GM15510 (cell line): ENCODE measurements at regions not wholly inside any gene's neighbourhood (a gene's known extent, or its start where the extent isn't known, plus 50 kb on each side); places are given as distances from the start of the nearest gene placed in this dataset.

Source experiments
- POLR2A ChIP-seq: IDR thresholded peaks from 3 replicates; pipeline ENCODE4 v1.6.1; 2011; ENCODE audit warnings: borderline replicate concordance; ENCODE audit not compliant: insufficient read length; ENCODE audit errors: extremely low read depth

- no peak for TF ChIP-seq POLR2A
Measured at GRCh38 chr13:73162912-73163911, 104.4 kb downstream of the KLF5 start.

GRCh38 chr13:73158851-73159250, 100.0 kb downstream of the KLF5 start:
- TF ChIP-seq POLR2A = no peak

GRCh38 chr13:73157031-73157430, 98.2 kb downstream of the KLF5 start:
- no peak for TF ChIP-seq POLR2A

GRCh38 chr13:73146707-73147106, 87.9 kb downstream of the KLF5 start:
- no peak for TF ChIP-seq POLR2A

GRCh38 chr13:73142071-73142470, 83.3 kb downstream of the KLF5 start:
- no peak for TF ChIP-seq POLR2A

GRCh38 chr13:73141292-73141771, 82.5 kb downstream of the KLF5 start:
- no peak for TF ChIP-seq POLR2A

GRCh38 chr13:73140801-73141200, 82.0 kb downstream of the KLF5 start:
- no peak for TF ChIP-seq POLR2A

GRCh38 chr13:73138638-73139491, 80.1 kb downstream of the KLF5 start:
- no peak for TF ChIP-seq POLR2A

GRCh38 chr13:73138276-73138637, 79.5 kb downstream of the KLF5 start:
- no peak for TF ChIP-seq POLR2A

- TF ChIP-seq POLR2A = no peak
Measured at GRCh38 chr13:73136776-73137175, 78.0 kb downstream of the KLF5 start.

- no peak for TF ChIP-seq POLR2A
Measured at GRCh38 chr13:73133531-73133930, 74.7 kb downstream of the KLF5 start.

GRCh38 chr13:73131247-73131646, 72.4 kb downstream of the KLF5 start:
- no peak for TF ChIP-seq POLR2A

GRCh38 chr13:73129023-73129422, 70.2 kb downstream of the KLF5 start:
- TF ChIP-seq POLR2A = no peak
